ENCODE measurements at regions not wholly inside any gene's neighbourhood (a gene's known extent, or its start where the extent isn't known, plus 50 kb on each side); places are given as distances from the start of the nearest gene placed in this dataset.

GRCh38 chr3:106282943-106283342, 414.1 kb upstream of the CBLB start:
- Histone ChIP-seq H3K27ac (replicated peaks; ENCODE audit: low read length) (no peak overlapping the region), H2AK5ac (ENCODE audit: low read depth, low read length) (no peak overlapping the region), H3K4ac (ENCODE audit: low read length) (no peak overlapping the region), H4K91ac (ENCODE audit: low read depth, low read length, poor library complexity) (no peak overlapping the region), H3K36me3 (replicated peaks in 1 of 2; ENCODE audit: control insufficient read depth in 2 of 2, insufficient read depth in 2 of 2, low read length in 2 of 2) (no peaks in the 10 kb centered on the region), H3K4me1 (ENCODE audit: control insufficient read depth in 2 of 2, insufficient read depth in 1 of 2, low read depth in 1 of 2, low read length in 2 of 2) (no peaks in the 10 kb centered on the region), H2BK120ac (ENCODE audit: low read depth, low read length) (no peak overlapping the region), H3K9ac (ENCODE audit: low read depth, low read length, poor library complexity) (no peak overlapping the region), H4K8ac (ENCODE audit: low read depth, low read length) (no peak overlapping the region), H2BK5ac (ENCODE audit: low read length) (no peak overlapping the region), H2BK15ac (ENCODE audit: low read length) (no peak overlapping the region), H3K4me3 (ENCODE audit: low read length in 2 of 2) (no peak overlapping the region), H3K79me1 (ENCODE audit: low read depth, low read length) (no peaks in the 10 kb centered on the region), H3K27me3 (ENCODE audit: control insufficient read depth in 3 of 3, insufficient read depth in 3 of 3, low read depth in 1 of 3, low read length in 3 of 3) (no peaks in the 10 kb centered on the region), H3K9me3 (replicated peaks in 1 of 2; ENCODE audit: control insufficient read depth in 2 of 2, insufficient read depth in 1 of 2, low read depth in 1 of 2, low read length in 2 of 2) (no peaks in the 10 kb centered on the region), H3K18ac (ENCODE audit: low read length) (no peak overlapping the region), H3K4me2 (ENCODE audit: insufficient read depth, low read length, poor library complexity, severe bottlenecking) (no peak overlapping the region), H2BK12ac (ENCODE audit: low read length) (no peak overlapping the region), H3K23ac (ENCODE audit: low read depth, low read length, poor library complexity) (no peak overlapping the region), H3K14ac (ENCODE audit: low read length) (no peak overlapping the region), H2AFZ (ENCODE audit: low read length) (no peak overlapping the region)
- WGBS, 2 donors (ENCODE audit: extremely low coverage in 2 of 2, insufficient read length in 2 of 2, insufficient replicate concordance in 1 of 2), result no CpG with 5 or more reads among the region's 3 CpGs
- no peak for DNase-seq (ENCODE audit: low spot score)

DNA sequence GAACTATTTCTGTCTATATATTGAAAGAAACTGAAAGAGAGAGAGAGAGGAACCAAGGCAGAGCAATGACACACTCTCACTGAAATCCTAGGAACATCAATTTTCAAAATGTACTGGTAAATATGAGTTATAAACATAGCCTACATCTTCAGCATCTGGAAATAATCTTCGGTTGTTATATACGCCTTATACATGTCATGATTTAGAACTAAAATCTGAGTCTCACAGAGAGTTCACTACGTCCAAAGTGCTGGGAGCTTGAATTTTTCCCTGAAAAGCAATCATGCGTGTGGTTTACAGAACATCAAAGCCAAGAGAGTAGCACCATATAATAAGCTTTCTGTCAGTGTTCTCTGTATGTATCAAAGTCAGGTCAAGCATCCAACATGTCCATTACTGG, 420.0 kb upstream of the CBLB start:
- Histone ChIP-seq H3K36me3 (replicated peaks in 1 of 2; ENCODE audit: control insufficient read depth in 2 of 2, insufficient read depth in 2 of 2, low read length in 2 of 2) (no peaks in the 10 kb centered on the region), H3K14ac (ENCODE audit: low read length) (no peak overlapping the region), H3K9ac (ENCODE audit: low read depth, low read length, poor library complexity) (no peak overlapping the region), H3K27me3 (ENCODE audit: control insufficient read depth in 3 of 3, insufficient read depth in 3 of 3, low read depth in 1 of 3, low read length in 3 of 3) (no peaks in the 10 kb centered on the region), H3K4ac (ENCODE audit: low read length) (no peak overlapping the region), H3K4me1 (ENCODE audit: control insufficient read depth in 2 of 2, insufficient read depth in 1 of 2, low read depth in 1 of 2, low read length in 2 of 2) (no peaks in the 10 kb centered on the region), H2AFZ (ENCODE audit: low read length) (no peak overlapping the region), H3K79me1 (ENCODE audit: low read depth, low read length) (no peaks in the 10 kb centered on the region), H2BK5ac (ENCODE audit: low read length) (no peak overlapping the region), H4K8ac (ENCODE audit: low read depth, low read length) (no peak overlapping the region), H3K27ac (replicated peaks; ENCODE audit: low read length) (no peak overlapping the region), H2AK5ac (ENCODE audit: low read depth, low read length) (no peak overlapping the region), H3K18ac (ENCODE audit: low read length) (no peak overlapping the region), H4K91ac (ENCODE audit: low read depth, low read length, poor library complexity) (no peak overlapping the region), H2BK12ac (ENCODE audit: low read length) (no peak overlapping the region), H3K9me3 (replicated peaks in 1 of 2; ENCODE audit: control insufficient read depth in 2 of 2, insufficient read depth in 1 of 2, low read depth in 1 of 2, low read length in 2 of 2) (no peaks in the 10 kb centered on the region), H3K4me3 (ENCODE audit: low read length in 2 of 2) (no peak overlapping the region), H2BK120ac (ENCODE audit: low read depth, low read length) (no peak overlapping the region), H2BK15ac (ENCODE audit: low read length) (no peak overlapping the region), H3K4me2 (ENCODE audit: insufficient read depth, low read length, poor library complexity, severe bottlenecking) (no peak overlapping the region), H3K23ac (ENCODE audit: low read depth, low read length, poor library complexity) (no peak overlapping the region)
- no peak for DNase-seq (ENCODE audit: low spot score)
- no CpG with 5 or more reads among the region's 4 CpGs for WGBS, 2 donors (ENCODE audit: extremely low coverage in 2 of 2, insufficient read length in 2 of 2, insufficient replicate concordance in 1 of 2)

GRCh38 chr3:106290304-106290997, 421.6 kb upstream of the CBLB start:
- H2BK5ac ChIP-seq (ENCODE audit: low read length), result no peak overlapping the region
- no peak overlapping the region for H2AK5ac ChIP-seq (ENCODE audit: low read depth, low read length)
- WGBS, 2 donors (ENCODE audit: extremely low coverage in 2 of 2, insufficient read length in 2 of 2, insufficient replicate concordance in 1 of 2), result no CpG with 5 or more reads among the region's 1 CpG
- H4K8ac ChIP-seq (ENCODE audit: low read depth, low read length), result no peak overlapping the region
- no peak overlapping the region for H3K4me3 ChIP-seq (ENCODE audit: low read length in 2 of 2)
- no peak overlapping the region for H2BK12ac ChIP-seq (ENCODE audit: low read length)
- H3K27me3 ChIP-seq (ENCODE audit: control insufficient read depth in 3 of 3, insufficient read depth in 3 of 3, low read depth in 1 of 3, low read length in 3 of 3), result no peaks in the 10 kb centered on the region
- no peaks in the 10 kb centered on the region for H3K4me1 ChIP-seq (ENCODE audit: control insufficient read depth in 2 of 2, insufficient read depth in 1 of 2, low read depth in 1 of 2, low read length in 2 of 2)
- no peak overlapping the region for H2BK120ac ChIP-seq (ENCODE audit: low read depth, low read length)
- H3K18ac ChIP-seq (ENCODE audit: low read length), result no peak overlapping the region
- no peak overlapping the region for H3K23ac ChIP-seq (ENCODE audit: low read depth, low read length, poor library complexity)
- no peak overlapping the region for H3K9ac ChIP-seq (ENCODE audit: low read depth, low read length, poor library complexity)
- H3K4me2 ChIP-seq (ENCODE audit: insufficient read depth, low read length, poor library complexity, severe bottlenecking), result no peak overlapping the region
- no peak overlapping the region for H2AFZ ChIP-seq (ENCODE audit: low read length)
- H2BK15ac ChIP-seq (ENCODE audit: low read length), result no peak overlapping the region
- no peak overlapping the region for H3K4ac ChIP-seq (ENCODE audit: low read length)
- H3K36me3 ChIP-seq (replicated peaks in 1 of 2; ENCODE audit: control insufficient read depth in 2 of 2, insufficient read depth in 2 of 2, low read length in 2 of 2), result no peaks in the 10 kb centered on the region
- no peak for DNase-seq (ENCODE audit: low spot score)
- H4K91ac ChIP-seq (ENCODE audit: low read depth, low read length, poor library complexity), result no peak overlapping the region
- no peak overlapping the region for H3K27ac ChIP-seq (replicated peaks; ENCODE audit: low read length)
- no peak overlapping the region for H3K14ac ChIP-seq (ENCODE audit: low read length)
- H3K9me3 ChIP-seq (replicated peaks in 1 of 2; ENCODE audit: control insufficient read depth in 2 of 2, insufficient read depth in 1 of 2, low read depth in 1 of 2, low read length in 2 of 2), result no peaks in the 10 kb centered on the region
- no peaks in the 10 kb centered on the region for H3K79me1 ChIP-seq (ENCODE audit: low read depth, low read length)

DNA sequence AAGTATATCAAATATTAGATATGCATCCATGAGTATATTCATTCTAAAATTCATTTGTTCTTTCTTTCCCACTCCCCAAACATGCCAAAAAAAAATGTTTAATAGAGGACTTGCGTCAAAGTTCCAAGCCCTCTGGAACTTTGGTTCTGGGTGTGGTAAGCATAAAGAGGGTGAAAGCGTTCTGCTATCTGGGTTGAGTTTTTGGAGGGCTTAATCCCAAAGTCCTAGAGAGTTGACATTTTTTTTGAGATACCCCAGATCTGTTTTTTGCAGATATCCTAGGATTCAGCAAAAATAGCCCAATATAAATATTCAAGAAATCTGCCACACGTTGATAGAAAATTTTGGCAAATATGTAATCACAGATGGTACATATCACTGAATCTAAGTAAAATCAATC, 424.3 kb upstream of the CBLB start:
- H3K36me3 ChIP-seq (replicated peaks in 1 of 2; ENCODE audit: control insufficient read depth in 2 of 2, insufficient read depth in 2 of 2, low read length in 2 of 2), result no peaks in the 10 kb centered on the region
- H3K4me2 ChIP-seq (ENCODE audit: insufficient read depth, low read length, poor library complexity, severe bottlenecking), result no peak overlapping the region
- H3K4ac ChIP-seq (ENCODE audit: low read length), result no peak overlapping the region
- no peak overlapping the region for H3K18ac ChIP-seq (ENCODE audit: low read length)
- H2AFZ ChIP-seq (ENCODE audit: low read length), result no peak overlapping the region
- H2BK12ac ChIP-seq (ENCODE audit: low read length), result no peak overlapping the region
- H3K9ac ChIP-seq (ENCODE audit: low read depth, low read length, poor library complexity), result no peak overlapping the region
- H3K4me3 ChIP-seq (ENCODE audit: low read length in 2 of 2), result no peak overlapping the region
- DNase-seq (ENCODE audit: low spot score), result no peak
- WGBS, 2 donors (ENCODE audit: extremely low coverage in 2 of 2, insufficient read length in 2 of 2, insufficient replicate concordance in 1 of 2), result no CpG with 5 or more reads among the region's 3 CpGs
- no peak overlapping the region for H2BK120ac ChIP-seq (ENCODE audit: low read depth, low read length)
- no peaks in the 10 kb centered on the region for H3K79me1 ChIP-seq (ENCODE audit: low read depth, low read length)
- H2BK15ac ChIP-seq (ENCODE audit: low read length), result no peak overlapping the region
- H3K4me1 ChIP-seq (ENCODE audit: control insufficient read depth in 2 of 2, insufficient read depth in 1 of 2, low read depth in 1 of 2, low read length in 2 of 2), result no peaks in the 10 kb centered on the region
- no peak overlapping the region for H3K27ac ChIP-seq (replicated peaks; ENCODE audit: low read length)
- no peak overlapping the region for H3K14ac ChIP-seq (ENCODE audit: low read length)
- H3K27me3 ChIP-seq (ENCODE audit: control insufficient read depth in 3 of 3, insufficient read depth in 3 of 3, low read depth in 1 of 3, low read length in 3 of 3), result no peaks in the 10 kb centered on the region
- no peak overlapping the region for H4K91ac ChIP-seq (ENCODE audit: low read depth, low read length, poor library complexity)
- H4K8ac ChIP-seq (ENCODE audit: low read depth, low read length), result no peak overlapping the region
- H3K9me3 ChIP-seq (replicated peaks in 1 of 2; ENCODE audit: control insufficient read depth in 2 of 2, insufficient read depth in 1 of 2, low read depth in 1 of 2, low read length in 2 of 2), result no peaks in the 10 kb centered on the region
- H2BK5ac ChIP-seq (ENCODE audit: low read length), result no peak overlapping the region
- no peak overlapping the region for H2AK5ac ChIP-seq (ENCODE audit: low read depth, low read length)
- no peak overlapping the region for H3K23ac ChIP-seq (ENCODE audit: low read depth, low read length, poor library complexity)

Data from neuronal stem cell (in vitro differentiated cells).